Gastroesophageal sphincter (tissue), 4 donors: ENCODE measurements at regions not wholly inside any gene's neighbourhood (a gene's known extent, or its start where the extent isn't known, plus 50 kb on each side); places are given as distances from the start of the nearest gene placed in this dataset.

Experiments
- ATAC-seq: fragments of 150-250 bp; one replicate; pipeline ENCODE4 v1.9.1; 2016; ENCODE audit warnings: mild to moderate bottlenecking, moderate library complexity
- H3K27ac ChIP-seq, 4 donors: fragments of 200-600 bp; sonication (generic) in 3 of 4; 1 replicate in 3 of 4; 2 replicates in 1 of 4; pipeline ENCODE4 v1.5.1; 2016 to 2019
- H3K27me3 ChIP-seq: fragments of 200-600 bp; sonication (generic); one replicate; pipeline ENCODE4 v1.5.1; 2019
- H3K36me3 ChIP-seq, 2 donors: fragments of 200-600 bp; sonication (generic); one replicate each; pipeline ENCODE4 v1.5.1; 2019; ENCODE audit warnings: control low read depth in 1 of 2
- H3K4me1 ChIP-seq, 3 donors: fragments of 200-600 bp; sonication (generic); 1 replicate in 2 of 3; 2 replicates in 1 of 3; pipeline ENCODE4 v1.5.1; 2016 to 2019; ENCODE audit warnings: control low read depth in 2 of 3
- H3K4me3 ChIP-seq, 2 donors: fragments of 200-600 bp; sonication (generic); one replicate each; pipeline ENCODE4 v1.5.1; 2019; ENCODE audit warnings: mild to moderate bottlenecking in 1 of 2, moderate library complexity in 1 of 2
- H3K9me3 ChIP-seq, 3 donors: fragments of 200-600 bp; sonication (generic); one replicate each; pipeline ENCODE4 v1.5.1; 2017 to 2019; ENCODE audit warnings: control low read depth in 2 of 3
- EP300 ChIP-seq: sonication (generic); formaldehyde crosslinking; IDR thresholded peaks from one replicate; pipeline ENCODE4 v1.6.1; 2017; ENCODE audit warnings: antibody characterized with exemption, mild to moderate bottlenecking
- POLR2A ChIP-seq, 2 donors: fragments of 450-650 bp; IDR thresholded peaks; one replicate each; pipeline ENCODE4 v1.6.1; 2017; ENCODE audit warnings: antibody characterized with exemption in 2 of 2, mild to moderate bottlenecking in 2 of 2, moderate library complexity in 1 of 2
- POLR2AphosphoS5 ChIP-seq: sonication (generic); formaldehyde crosslinking; IDR thresholded peaks from one replicate; pipeline ENCODE4 v1.6.1; 2017; ENCODE audit warnings: antibody characterized with exemption
- WGBS, 2 donors: methylation state at CpG; one replicate each; pipeline ENCODE4 v1.1.5; 2018; ENCODE audit warnings: low coverage in 1 of 2; 5-methylcytosine and 5-hydroxymethylcytosine counted together
- TF ChIP-seq, protein P1 (sequence below), 4 experiments: fragments of 200-600 bp in 2 of 4; fragments of 450-650 bp in 2 of 4; sonication (generic) in 1 of 4; IDR thresholded peaks; one replicate each; pipeline ENCODE4 v1.5.1; 2017 to 2019; ENCODE audit warnings: antibody characterized with exemption in 4 of 4, mild to moderate bottlenecking in 2 of 4, moderate library complexity in 2 of 4

GRCh38 chr20:46832555-46832954 lies 62.1 kb upstream of the EYA2 start:
- Histone ChIP-seq H3K27me3 (peaks cover 17% of the 10 kb centered on the region), H3K4me1 (no peaks in the 10 kb centered on the region), H3K4me3 (no peak overlapping the region), H3K27ac (no peak overlapping the region), H3K9me3 (peaks cover 0 to 5% (median 0%) of the 10 kb centered on the region in 3 donors), H3K36me3 (no peaks in the 10 kb centered on the region)
- WGBS, 2 donors = 20 to 40% methylated on average over 1 of the region's 3 CpGs
- no peak for TF ChIP-seq EP300
- TF ChIP-seq POLR2AphosphoS5 = no peak
- TF ChIP-seq, protein P1, sequence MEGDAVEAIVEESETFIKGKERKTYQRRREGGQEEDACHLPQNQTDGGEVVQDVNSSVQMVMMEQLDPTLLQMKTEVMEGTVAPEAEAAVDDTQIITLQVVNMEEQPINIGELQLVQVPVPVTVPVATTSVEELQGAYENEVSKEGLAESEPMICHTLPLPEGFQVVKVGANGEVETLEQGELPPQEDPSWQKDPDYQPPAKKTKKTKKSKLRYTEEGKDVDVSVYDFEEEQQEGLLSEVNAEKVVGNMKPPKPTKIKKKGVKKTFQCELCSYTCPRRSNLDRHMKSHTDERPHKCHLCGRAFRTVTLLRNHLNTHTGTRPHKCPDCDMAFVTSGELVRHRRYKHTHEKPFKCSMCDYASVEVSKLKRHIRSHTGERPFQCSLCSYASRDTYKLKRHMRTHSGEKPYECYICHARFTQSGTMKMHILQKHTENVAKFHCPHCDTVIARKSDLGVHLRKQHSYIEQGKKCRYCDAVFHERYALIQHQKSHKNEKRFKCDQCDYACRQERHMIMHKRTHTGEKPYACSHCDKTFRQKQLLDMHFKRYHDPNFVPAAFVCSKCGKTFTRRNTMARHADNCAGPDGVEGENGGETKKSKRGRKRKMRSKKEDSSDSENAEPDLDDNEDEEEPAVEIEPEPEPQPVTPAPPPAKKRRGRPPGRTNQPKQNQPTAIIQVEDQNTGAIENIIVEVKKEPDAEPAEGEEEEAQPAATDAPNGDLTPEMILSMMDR (IDR thresholded peaks at IDR 0.05) = no peak
- no peak for TF ChIP-seq POLR2A (IDR thresholded peaks at IDR 0.05)
- ATAC-seq = no peak

DNA sequence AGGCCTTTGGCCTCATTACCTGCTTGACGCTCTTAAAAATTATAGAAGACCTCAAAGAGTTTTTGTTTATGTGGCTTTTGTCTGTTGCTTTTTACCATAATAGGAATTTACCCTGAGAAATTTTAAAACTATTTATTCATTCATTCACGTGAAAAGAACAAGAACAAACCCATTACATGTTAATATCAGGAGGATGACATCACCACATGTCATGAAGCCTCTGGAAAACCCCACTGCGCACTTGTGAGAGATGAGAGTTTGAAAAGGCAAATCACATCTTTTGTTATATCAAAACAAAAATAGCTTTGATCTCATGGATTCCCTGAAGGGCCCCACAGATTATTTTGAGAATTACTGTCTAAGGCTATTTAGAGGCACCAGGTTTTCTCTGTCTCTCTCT lies 61.3 kb upstream of the EYA2 start:
- Histone ChIP-seq H3K27me3 (peaks cover 13% of the 10 kb centered on the region), H3K4me1 (no peaks in the 10 kb centered on the region), H3K4me3 (no peak overlapping the region), H3K9me3 (peaks cover 0 to 5% (median 0%) of the 10 kb centered on the region in 3 donors), H3K36me3 (no peaks in the 10 kb centered on the region), H3K27ac (no peak overlapping the region)
- ATAC-seq = no peak
- TF ChIP-seq POLR2A (IDR thresholded peaks at IDR 0.05) (no peak), EP300 (no peak), POLR2AphosphoS5 (no peak)
- TF ChIP-seq, protein P1 (IDR thresholded peaks at IDR 0.05) = no peak
- WGBS, 2 donors = 80% methylated on average over 3 of the region's 3 CpGs

- no peak overlapping the region for H3K4me3 ChIP-seq
- no peaks in the 10 kb centered on the region for H3K36me3 ChIP-seq
- no peaks in the 10 kb centered on the region for H3K4me1 ChIP-seq
- TF ChIP-seq, protein P1 (IDR thresholded peaks at IDR 0.05) = no peak
- TF ChIP-seq EP300 = no peak
- TF ChIP-seq POLR2AphosphoS5 = no peak
- TF ChIP-seq POLR2A (IDR thresholded peaks at IDR 0.05) = no peak
- 100% methylated on average over 1 of the region's 1 CpG; no CpG with 5 or more reads in 1 of the 2 donors for WGBS, 2 donors
- no peak for ATAC-seq
- H3K27me3 ChIP-seq = peaks cover 15% of the 10 kb centered on the region
- no peak overlapping the region for H3K27ac ChIP-seq
- peaks cover 0 to 5% (median 0%) of the 10 kb centered on the region in 3 donors for H3K9me3 ChIP-seq
Measured at GRCh38 chr20:46835418-46835817, 59.2 kb upstream of the EYA2 start.

DNA sequence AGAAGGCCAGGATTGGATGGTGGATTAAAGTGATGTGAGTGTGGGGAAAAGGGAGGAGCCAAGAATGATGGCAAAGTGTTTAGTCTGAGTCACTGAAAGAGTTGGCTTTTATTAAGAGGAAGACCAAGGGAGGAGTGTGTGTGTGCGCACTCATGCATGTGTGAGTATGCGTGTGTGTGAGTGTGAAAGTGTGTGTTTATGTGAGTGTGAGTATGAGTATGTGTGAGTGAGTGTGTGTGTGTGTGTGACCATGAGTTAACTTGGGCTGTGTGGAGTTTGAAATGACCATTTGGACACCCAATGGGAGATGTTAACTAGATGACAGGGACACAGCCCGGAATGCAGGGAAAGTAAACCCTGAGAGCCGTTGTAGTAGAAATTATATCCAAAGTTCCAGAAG lies 57.6 kb upstream of the EYA2 start:
- ATAC-seq = no peak
- WGBS, 2 donors = 62 to 100% methylated on average over 2 to 3 of the region's 4 CpGs
- Histone ChIP-seq H3K9me3 (no peaks in the 10 kb centered on the region), H3K27ac (no peak overlapping the region), H3K27me3 (peaks cover 14% of the 10 kb centered on the region), H3K36me3 (no peaks in the 10 kb centered on the region), H3K4me1 (no peaks in the 10 kb centered on the region), H3K4me3 (no peak overlapping the region)
- TF ChIP-seq EP300 = no peak
- no peak for TF ChIP-seq POLR2AphosphoS5
- TF ChIP-seq POLR2A (IDR thresholded peaks at IDR 0.05) = no peak
- TF ChIP-seq, protein P1 (IDR thresholded peaks at IDR 0.05) = no peak

DNA sequence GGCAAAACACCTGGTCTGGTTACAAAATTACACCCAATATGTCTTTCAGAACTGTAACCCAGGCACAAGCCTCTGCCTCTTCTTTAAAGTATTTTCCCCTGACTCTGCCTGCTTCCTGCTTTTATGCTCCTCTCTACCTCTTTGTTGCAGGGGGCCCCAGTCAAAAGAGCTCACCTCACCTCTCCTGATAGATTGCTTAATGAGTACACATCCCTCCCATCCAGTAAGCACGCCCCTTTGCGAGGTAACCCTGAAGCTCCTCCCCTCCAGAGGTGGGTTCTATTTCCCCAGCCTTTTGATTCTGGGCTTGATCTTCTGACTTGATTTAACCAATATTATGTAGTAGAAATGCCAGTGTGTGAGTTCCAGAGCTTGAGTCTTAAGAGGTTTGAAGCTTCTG lies 56.6 kb upstream of the EYA2 start:
- H3K4me1 ChIP-seq = no peaks in the 10 kb centered on the region
- H3K4me3 ChIP-seq = no peak overlapping the region
- H3K36me3 ChIP-seq = no peaks in the 10 kb centered on the region
- TF ChIP-seq POLR2AphosphoS5 = no peak
- TF ChIP-seq EP300 = no peak
- no peak for TF ChIP-seq POLR2A (IDR thresholded peaks at IDR 0.05)
- TF ChIP-seq, protein P1 (IDR thresholded peaks at IDR 0.05) = no peak
- peaks cover 8% of the 10 kb centered on the region for H3K27me3 ChIP-seq
- 50% methylated on average over 1 to 2 of the region's 2 CpGs for WGBS, 2 donors
- no peaks in the 10 kb centered on the region for H3K9me3 ChIP-seq
- H3K27ac ChIP-seq = no peak overlapping the region
- ATAC-seq = no peak
